ENCODE measurements at regions not wholly inside any gene's neighbourhood (a gene's known extent, or its start where the extent isn't known, plus 50 kb on each side); places are given as distances from the start of the nearest gene placed in this dataset.

DNA sequence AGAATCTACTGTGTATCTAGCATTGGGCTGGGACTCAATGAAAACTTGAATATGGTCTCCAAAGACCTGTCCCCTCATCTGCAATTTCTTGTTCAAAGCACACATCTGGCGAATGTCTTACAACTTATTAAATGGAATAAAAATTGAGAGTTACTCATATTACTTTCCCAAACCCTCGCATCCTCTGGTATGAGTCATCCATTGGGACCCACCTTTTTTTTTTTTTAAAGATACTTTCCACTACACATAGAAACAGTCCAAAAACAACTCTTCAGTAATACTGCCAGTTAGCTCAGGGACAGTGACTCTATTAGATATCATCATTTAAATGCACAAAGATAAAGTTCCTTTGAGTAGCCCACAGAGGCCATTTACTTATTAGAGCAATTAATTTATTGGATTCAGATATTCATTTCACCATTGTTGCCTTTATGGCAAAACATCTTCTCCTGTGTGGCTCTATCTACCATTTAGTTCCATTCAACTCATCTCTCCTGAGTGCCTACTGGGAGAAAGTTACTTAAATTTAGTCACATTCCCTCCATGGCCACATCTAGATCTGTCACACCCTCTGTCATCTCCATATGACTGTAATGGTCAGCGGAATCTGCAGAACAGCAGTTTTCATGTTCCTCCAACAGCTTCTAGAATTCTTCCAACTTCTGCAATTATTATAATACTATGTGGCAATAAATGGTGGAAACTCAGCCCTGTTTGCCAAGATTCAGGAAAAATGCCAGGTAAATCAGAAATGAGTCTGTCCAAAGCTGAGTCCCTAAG is 77.9 kb upstream of the ARHGEF3 start:
- H3K4me1 ChIP-seq: no peaks in the 10 kb centered on the region
- intact Hi-C loops (cut with DNase I): no loop called here
- no peak overlapping the region for H3K4me3 ChIP-seq
- H3K27me3 ChIP-seq: no peaks in the 10 kb centered on the region
- no peaks in the 10 kb centered on the region for H3K36me3 ChIP-seq
- H3K9me3 ChIP-seq: no peaks in the 10 kb centered on the region
- TF ChIP-seq POLR2AphosphoS5 (IDR thresholded peaks at IDR 0.05; ENCODE audit: insufficient read depth in 1 of 2, low read depth in 1 of 2): no peak
- DNase-seq (ENCODE audit: extremely low spot score in 2 of 2): no peak
- H3K27ac ChIP-seq: no peak overlapping the region

- intact Hi-C loops (cut with DNase I): no loop called here
- DNase-seq (ENCODE audit: extremely low spot score in 2 of 2): no peak
- no peak overlapping the region for H3K27ac ChIP-seq
These were observed 76.3 kb upstream of the ARHGEF3 start for GRCh38 chr3:56878074-56878473.

DNA sequence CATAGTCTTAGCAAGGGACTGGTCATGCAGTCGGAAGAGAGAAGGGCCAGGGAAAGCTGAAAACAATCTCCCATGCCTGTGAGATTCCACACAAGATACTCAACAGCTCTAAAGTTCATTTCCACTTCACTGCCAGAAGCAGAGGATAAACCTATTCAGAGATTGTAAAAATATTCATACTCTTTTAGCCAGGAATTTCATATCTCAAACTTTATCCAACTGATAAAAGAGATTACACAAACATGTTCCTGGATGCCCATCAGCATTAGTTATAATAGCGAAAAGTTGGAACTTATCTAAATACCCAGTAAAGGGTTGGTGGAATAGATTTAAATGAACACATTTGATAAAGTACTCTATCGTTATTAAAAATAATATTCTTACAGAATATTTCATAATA is 75.2 kb upstream of the ARHGEF3 start:
- intact Hi-C loops (cut with DNase I): no loop called here
- Histone ChIP-seq H3K36me3 (no peaks in the 10 kb centered on the region), H3K27me3 (no peaks in the 10 kb centered on the region), H3K27ac (no peak overlapping the region), H3K4me3 (no peak overlapping the region), H3K9me3 (no peaks in the 10 kb centered on the region), H3K4me1 (no peaks in the 10 kb centered on the region)
- DNase-seq (ENCODE audit: extremely low spot score in 2 of 2): no peak
- TF ChIP-seq POLR2AphosphoS5 (IDR thresholded peaks at IDR 0.05; ENCODE audit: insufficient read depth in 1 of 2, low read depth in 1 of 2) (no peak), POLR2A (IDR thresholded peaks at IDR 0.05) (no peak)
- TF ChIP-seq, protein P1, sequence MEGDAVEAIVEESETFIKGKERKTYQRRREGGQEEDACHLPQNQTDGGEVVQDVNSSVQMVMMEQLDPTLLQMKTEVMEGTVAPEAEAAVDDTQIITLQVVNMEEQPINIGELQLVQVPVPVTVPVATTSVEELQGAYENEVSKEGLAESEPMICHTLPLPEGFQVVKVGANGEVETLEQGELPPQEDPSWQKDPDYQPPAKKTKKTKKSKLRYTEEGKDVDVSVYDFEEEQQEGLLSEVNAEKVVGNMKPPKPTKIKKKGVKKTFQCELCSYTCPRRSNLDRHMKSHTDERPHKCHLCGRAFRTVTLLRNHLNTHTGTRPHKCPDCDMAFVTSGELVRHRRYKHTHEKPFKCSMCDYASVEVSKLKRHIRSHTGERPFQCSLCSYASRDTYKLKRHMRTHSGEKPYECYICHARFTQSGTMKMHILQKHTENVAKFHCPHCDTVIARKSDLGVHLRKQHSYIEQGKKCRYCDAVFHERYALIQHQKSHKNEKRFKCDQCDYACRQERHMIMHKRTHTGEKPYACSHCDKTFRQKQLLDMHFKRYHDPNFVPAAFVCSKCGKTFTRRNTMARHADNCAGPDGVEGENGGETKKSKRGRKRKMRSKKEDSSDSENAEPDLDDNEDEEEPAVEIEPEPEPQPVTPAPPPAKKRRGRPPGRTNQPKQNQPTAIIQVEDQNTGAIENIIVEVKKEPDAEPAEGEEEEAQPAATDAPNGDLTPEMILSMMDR (IDR thresholded peaks at IDR 0.05): no peak

More at GRCh38 chr3:56878074-56878473, 76.3 kb upstream of the ARHGEF3 start:
- H3K4me3 ChIP-seq: no peak overlapping the region
- TF ChIP-seq POLR2A (IDR thresholded peaks at IDR 0.05) (no peak), POLR2AphosphoS5 (IDR thresholded peaks at IDR 0.05; ENCODE audit: insufficient read depth in 1 of 2, low read depth in 1 of 2) (no peak)
- TF ChIP-seq, protein P1 (IDR thresholded peaks at IDR 0.05): no peak
- no peaks in the 10 kb centered on the region for H3K36me3 ChIP-seq
- no peaks in the 10 kb centered on the region for H3K9me3 ChIP-seq
- H3K27me3 ChIP-seq: no peaks in the 10 kb centered on the region
- no peaks in the 10 kb centered on the region for H3K4me1 ChIP-seq

DNA sequence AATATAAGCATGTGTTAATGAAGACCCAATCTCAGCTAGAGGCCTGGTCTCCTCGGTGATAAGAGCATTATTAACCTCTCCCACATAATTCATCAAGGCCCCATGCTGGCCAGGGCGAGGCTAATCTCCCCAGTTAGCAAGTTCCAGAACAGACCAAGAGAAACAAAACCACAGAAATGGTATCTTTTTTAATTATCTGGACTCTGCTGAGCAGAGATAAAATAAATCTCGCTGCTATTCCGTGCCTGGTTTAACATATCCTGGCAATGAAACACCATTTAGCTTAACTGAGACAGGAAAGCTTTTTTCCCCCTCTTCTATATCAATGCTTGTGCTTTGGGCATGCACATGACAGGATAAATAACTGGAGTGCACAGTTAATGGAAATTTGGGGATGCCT is 72.5 kb upstream of the ARHGEF3 start:
- Histone ChIP-seq H3K27ac (no peak overlapping the region), H3K36me3 (no peaks in the 10 kb centered on the region), H3K4me3 (no peak overlapping the region), H3K9me3 (no peaks in the 10 kb centered on the region), H3K27me3 (no peaks in the 10 kb centered on the region), H3K4me1 (no peaks in the 10 kb centered on the region)
- DNase-seq (ENCODE audit: extremely low spot score in 2 of 2): no peak
- intact Hi-C loops (cut with DNase I): no loop called here
- TF ChIP-seq POLR2A (IDR thresholded peaks at IDR 0.05): no peak
- TF ChIP-seq POLR2AphosphoS5 (IDR thresholded peaks at IDR 0.05; ENCODE audit: insufficient read depth in 1 of 2, low read depth in 1 of 2): no peak
- TF ChIP-seq, protein P1 (IDR thresholded peaks at IDR 0.05): no peak

DNA sequence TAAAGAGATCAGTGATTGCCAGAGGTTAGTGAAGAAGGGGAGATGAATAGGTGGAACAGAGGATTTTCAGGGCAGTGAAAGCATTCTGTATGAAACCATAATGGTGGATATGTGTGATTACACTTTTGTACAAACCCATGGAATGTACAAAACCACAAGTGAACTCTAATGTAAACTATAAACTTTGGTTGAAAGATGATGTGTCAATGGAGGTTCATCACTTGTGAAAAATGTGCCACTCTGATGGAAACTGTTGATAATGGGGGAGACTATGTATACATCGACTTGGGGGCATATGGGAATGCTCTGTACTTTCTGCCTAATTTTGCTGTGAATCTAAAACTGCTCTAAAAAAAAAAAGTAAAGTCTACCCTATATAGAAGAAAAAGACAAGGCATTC is 68.7 kb upstream of the ARHGEF3 start:
- no peaks in the 10 kb centered on the region for H3K27me3 ChIP-seq
- no peaks in the 10 kb centered on the region for H3K9me3 ChIP-seq
- H3K27ac ChIP-seq: no peak overlapping the region
- no peaks in the 10 kb centered on the region for H3K36me3 ChIP-seq
- intact Hi-C loops (cut with DNase I): no loop called here
- TF ChIP-seq, protein P1 (IDR thresholded peaks at IDR 0.05): no peak
- TF ChIP-seq POLR2AphosphoS5 (IDR thresholded peaks at IDR 0.05; ENCODE audit: insufficient read depth in 1 of 2, low read depth in 1 of 2): no peak
- no peak for TF ChIP-seq POLR2A (IDR thresholded peaks at IDR 0.05)
- DNase-seq (ENCODE audit: extremely low spot score in 2 of 2): no peak
- no peaks in the 10 kb centered on the region for H3K4me1 ChIP-seq
- no peak overlapping the region for H3K4me3 ChIP-seq

Data from vagina (tissue), 2 donors.